ENCODE measurements at regions not wholly inside any gene's neighbourhood (a gene's known extent, or its start where the extent isn't known, plus 50 kb on each side); places are given as distances from the start of the nearest gene placed in this dataset.
"Not testable (repeated sequence)": the region's sequence is repeated elsewhere in the genome, so short reads cannot be mapped to it uniquely, and the experiment has no call there.

DNA sequence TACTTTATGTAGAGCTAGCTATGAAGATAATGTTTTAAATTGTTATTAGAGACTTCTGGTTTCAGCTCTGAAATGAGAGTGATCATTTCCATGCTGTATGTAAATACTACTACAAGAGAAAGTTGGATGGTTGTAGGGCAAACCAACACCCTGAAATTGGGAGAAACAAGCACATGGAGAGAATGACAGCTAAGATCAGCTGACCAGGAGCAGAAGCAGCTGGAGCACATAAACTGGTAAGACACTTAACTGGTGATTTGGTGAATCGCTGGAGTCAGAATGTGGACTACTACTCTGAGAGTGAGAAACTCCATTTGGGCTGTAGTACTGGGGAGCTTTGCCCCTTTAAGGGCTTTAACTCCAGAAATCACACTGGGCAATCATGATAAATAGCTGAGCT, 226.8 kb downstream of the RND3 start:
- Mint-ChIP-seq H3K4me1 (peaks cover 21% of the 10 kb centered on the region), H3K4me3 (no peak overlapping the region), H3K36me3 (ENCODE audit: low read depth) (no peaks in the 10 kb centered on the region), H3K27ac (ENCODE audit: unreplicated experiment) (no peak overlapping the region), H3K9me3 (peaks cover 6% of the 10 kb centered on the region), H3K27me3 (ENCODE audit: low read depth) (no peaks in the 10 kb centered on the region)
- TF ChIP-seq, protein P1, sequence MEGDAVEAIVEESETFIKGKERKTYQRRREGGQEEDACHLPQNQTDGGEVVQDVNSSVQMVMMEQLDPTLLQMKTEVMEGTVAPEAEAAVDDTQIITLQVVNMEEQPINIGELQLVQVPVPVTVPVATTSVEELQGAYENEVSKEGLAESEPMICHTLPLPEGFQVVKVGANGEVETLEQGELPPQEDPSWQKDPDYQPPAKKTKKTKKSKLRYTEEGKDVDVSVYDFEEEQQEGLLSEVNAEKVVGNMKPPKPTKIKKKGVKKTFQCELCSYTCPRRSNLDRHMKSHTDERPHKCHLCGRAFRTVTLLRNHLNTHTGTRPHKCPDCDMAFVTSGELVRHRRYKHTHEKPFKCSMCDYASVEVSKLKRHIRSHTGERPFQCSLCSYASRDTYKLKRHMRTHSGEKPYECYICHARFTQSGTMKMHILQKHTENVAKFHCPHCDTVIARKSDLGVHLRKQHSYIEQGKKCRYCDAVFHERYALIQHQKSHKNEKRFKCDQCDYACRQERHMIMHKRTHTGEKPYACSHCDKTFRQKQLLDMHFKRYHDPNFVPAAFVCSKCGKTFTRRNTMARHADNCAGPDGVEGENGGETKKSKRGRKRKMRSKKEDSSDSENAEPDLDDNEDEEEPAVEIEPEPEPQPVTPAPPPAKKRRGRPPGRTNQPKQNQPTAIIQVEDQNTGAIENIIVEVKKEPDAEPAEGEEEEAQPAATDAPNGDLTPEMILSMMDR (conservative IDR thresholded peaks at IDR 0.05) = no peak
- no peak for DNase-seq (ENCODE audit: low read depth, low spot score)

DNA sequence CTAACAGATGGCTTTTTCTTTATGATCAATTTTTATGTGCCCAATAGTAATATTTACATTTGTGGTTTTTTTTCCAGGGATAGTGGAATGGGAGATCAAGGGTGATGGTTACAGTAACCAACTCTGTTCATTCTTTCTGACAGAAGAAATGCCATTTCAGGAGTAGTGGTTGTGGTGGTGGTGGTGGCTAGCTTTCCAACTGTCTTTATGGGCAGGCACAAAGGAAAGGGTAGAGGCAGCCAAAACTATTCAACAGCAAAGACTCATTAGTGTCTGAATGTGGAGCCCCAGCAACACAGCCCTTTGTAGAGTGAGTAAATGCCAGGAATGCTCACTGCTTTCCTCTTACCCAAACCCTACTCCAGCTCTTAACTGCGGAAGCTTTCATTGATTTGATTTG, 227.7 kb downstream of the RND3 start:
- Mint-ChIP-seq H3K9me3 (peaks cover 6% of the 10 kb centered on the region), H3K4me1 (peaks cover 21% of the 10 kb centered on the region), H3K27ac (ENCODE audit: unreplicated experiment) (no peak overlapping the region), H3K4me3 (no peak overlapping the region), H3K36me3 (ENCODE audit: low read depth) (no peaks in the 10 kb centered on the region), H3K27me3 (ENCODE audit: low read depth) (no peaks in the 10 kb centered on the region)
- DNase-seq (ENCODE audit: low read depth, low spot score) = no peak
- TF ChIP-seq, protein P1 (conservative IDR thresholded peaks at IDR 0.05) = no peak

DNA sequence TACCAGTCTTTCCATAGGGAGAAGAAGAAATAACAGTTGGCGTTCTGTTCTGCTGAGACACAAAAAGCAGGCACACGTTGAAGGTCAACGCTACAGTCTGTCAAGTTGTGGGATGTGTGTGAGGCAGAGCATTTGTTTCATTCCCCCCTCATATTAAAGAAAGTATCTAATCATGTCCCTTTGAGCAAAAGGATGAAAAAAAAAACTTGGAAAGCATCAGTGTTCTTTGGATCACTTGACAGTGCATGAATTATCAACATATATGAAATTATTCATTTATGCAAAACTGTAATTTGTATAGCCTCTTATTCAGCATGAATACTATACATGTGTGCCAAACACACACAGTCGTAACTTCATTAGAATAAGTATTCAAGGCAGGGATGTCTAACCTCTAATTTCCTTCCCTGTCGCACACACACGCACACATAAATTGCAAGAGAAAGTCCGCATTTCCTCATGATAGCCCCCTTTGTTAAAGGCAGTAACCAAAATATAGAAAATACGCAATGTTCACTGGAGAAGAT, 228.6 kb downstream of the RND3 start:
- no peak for DNase-seq (ENCODE audit: low read depth, low spot score)
- TF ChIP-seq, protein P1 (conservative IDR thresholded peaks at IDR 0.05) = no peak
- Mint-ChIP-seq H3K27ac (ENCODE audit: unreplicated experiment) (no peak overlapping the region), H3K36me3 (ENCODE audit: low read depth) (no peaks in the 10 kb centered on the region), H3K4me3 (no peak overlapping the region), H3K4me1 (peaks cover 21% of the 10 kb centered on the region), H3K9me3 (peaks cover 5% of the 10 kb centered on the region), H3K27me3 (ENCODE audit: low read depth) (no peaks in the 10 kb centered on the region)

DNA sequence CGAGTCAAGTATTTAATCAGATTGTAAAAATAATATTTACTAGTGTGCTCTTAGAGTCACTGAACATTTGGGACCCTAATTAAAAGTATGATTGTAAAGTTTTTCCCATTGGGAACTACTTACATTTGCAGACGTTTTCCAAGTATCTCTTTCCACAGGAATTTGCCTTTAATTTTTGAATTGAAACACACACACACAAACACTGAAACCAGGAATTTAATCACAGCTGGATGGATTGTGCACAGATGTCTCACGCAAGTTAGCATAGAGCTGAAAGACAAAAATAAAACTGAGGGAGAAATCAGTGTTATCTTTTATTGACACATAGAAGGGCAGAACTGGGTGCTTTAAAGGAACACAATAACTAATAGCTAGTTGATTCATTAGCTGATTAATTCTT, 230.7 kb downstream of the RND3 start:
- TF ChIP-seq, protein P1 (conservative IDR thresholded peaks at IDR 0.05) = no peak
- Mint-ChIP-seq H3K4me1 (peaks cover 21% of the 10 kb centered on the region), H3K36me3 (ENCODE audit: low read depth) (no peaks in the 10 kb centered on the region), H3K27me3 (ENCODE audit: low read depth) (no peaks in the 10 kb centered on the region), H3K27ac (ENCODE audit: unreplicated experiment) (no peak overlapping the region), H3K4me3 (no peak overlapping the region), H3K9me3 (peaks cover 3% of the 10 kb centered on the region)
- no peak for DNase-seq (ENCODE audit: low read depth, low spot score)

DNA sequence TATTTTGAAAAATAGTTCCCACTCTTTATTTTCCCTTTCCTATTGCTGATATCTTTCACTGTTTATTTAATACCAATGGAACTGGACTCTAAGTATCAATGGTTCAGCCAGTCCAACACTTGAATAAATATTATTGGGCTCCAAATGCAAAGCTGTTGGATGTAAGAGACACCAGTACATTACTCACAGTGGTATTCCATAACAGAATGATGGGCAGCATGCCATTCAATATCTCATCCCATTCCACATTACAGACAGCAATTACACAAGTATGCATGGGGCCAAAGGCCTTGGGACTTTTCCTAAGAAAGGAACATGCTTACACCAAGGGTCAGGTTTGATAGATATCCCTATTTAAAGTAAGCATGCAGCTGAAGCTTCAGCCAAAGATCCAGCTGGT, 231.9 kb downstream of the RND3 start:
- Mint-ChIP-seq H3K36me3 (ENCODE audit: low read depth) (no peaks in the 10 kb centered on the region), H3K4me3 (no peak overlapping the region), H3K4me1 (peaks cover 21% of the 10 kb centered on the region), H3K9me3 (no peaks in the 10 kb centered on the region), H3K27me3 (ENCODE audit: low read depth) (no peaks in the 10 kb centered on the region), H3K27ac (ENCODE audit: unreplicated experiment) (no peak overlapping the region)
- no peak for DNase-seq (ENCODE audit: low read depth, low spot score)
- TF ChIP-seq, protein P1 (conservative IDR thresholded peaks at IDR 0.05) = no peak

DNA sequence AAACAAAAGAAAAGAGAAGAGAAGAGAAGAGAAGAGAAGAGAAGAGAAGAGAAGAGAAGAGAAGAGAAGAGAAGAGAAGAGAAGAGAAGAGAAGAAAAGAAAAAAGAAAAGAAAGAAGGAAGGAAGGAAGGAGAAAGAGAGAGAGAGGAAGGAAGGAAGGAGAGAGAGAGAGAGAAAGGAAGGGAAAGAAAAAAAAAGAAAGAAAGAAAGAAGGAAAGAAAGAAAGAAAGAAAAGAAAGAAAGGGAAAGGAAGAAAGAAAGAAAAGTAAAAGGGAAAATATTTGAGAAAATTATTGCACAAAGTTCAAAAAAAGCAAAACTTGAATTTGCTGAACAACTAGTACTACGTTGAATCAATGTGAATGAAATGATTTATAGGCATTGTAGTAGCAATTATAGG, 237.7 kb downstream of the RND3 start:
- DNase-seq (ENCODE audit: low read depth, low spot score); H3K4me1 Mint-ChIP-seq; H3K27ac Mint-ChIP-seq (ENCODE audit: unreplicated experiment); H3K36me3 Mint-ChIP-seq (ENCODE audit: low read depth); H3K4me3 Mint-ChIP-seq; H3K27me3 Mint-ChIP-seq (ENCODE audit: low read depth); H3K9me3 Mint-ChIP-seq: not testable (repeated sequence)
